Islet precursor cell (in vitro differentiated cells): ENCODE measurements at regions not wholly inside any gene's neighbourhood (a gene's known extent, or its start where the extent isn't known, plus 50 kb on each side); places are given as distances from the start of the nearest gene placed in this dataset.

Source experiments
- DNase-seq: peaks from one replicate; pipeline ENCODE4 v3.0.0-alpha.2; 2018

GRCh38 chr2:216808805-216809425, 50.9 kb downstream of the TNP1 start:
- DNase-seq = no peak

DNA sequence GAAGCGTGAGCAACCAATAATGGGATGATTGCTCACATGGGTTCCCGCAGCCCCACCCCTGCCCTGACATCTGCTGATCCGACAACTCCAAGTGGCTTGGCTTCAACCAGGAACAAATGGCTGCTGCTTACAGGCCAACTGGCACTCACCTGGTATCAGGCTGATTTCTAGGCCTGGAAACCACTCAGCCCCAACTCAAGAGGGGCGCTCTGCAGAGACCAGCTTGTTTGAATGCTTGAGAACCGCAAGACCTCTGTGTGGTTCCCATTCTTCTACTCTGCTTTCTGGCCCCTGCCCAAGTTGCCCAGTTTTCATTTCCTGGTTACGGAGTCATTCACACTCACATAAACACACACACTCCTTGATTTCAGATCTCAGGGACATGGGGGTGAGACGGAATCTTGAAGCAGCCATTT, 52.0 kb downstream of the TNP1 start:
- no peak for DNase-seq

DNA sequence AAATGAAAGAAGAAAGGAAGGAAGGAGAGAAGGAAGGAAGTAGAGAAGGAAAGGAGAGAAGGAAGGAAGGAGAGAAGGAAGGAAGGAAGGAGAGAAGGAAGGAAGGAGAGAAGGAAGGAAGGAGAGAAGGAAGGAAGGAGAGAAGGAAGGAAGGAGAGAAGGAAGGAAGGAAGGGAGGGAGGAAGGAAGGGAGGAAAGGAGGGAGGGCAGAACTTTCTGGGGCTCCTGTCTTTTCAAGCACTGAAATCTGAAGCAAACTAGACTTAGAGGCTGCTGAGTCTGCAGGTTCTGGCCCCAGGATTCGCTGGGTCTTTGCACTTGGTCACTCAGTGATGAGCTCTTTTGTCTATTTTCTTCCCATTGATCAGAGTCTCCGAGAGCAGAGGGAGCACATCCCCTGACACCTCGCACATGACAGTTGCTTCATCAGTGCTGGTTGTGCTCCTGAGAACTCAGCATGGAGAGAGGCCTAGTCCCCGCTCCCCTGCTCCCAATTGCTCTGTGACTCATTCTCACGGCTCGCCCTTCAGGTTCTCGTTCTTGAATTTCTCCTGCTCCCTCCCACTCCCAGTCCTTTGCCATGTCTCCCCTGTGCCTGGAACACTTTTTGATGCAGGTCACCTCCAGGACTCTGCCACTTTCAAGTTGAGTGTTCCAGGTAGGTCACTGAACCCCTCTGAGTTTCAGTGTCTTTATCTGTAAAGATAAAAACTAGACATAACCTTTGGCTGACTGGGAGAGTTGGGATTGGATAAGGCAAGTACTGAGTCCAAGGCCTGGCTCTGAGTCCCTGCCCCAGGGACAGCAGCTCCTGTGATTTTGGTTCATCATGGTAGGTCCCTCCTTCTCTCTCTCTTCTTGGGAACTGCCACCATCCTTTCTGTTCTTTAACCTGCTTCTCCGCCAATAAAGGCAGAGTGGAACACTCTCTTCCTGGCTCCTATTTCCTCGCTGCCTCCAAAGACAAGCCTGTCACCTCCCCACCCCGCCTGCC, 55.2 kb downstream of the TNP1 start:
- peak; percentile 78 for DNase-seq

GRCh38 chr2:216803791-216804190, 56.1 kb downstream of the TNP1 start:
- DNase-seq = no peak

DNA sequence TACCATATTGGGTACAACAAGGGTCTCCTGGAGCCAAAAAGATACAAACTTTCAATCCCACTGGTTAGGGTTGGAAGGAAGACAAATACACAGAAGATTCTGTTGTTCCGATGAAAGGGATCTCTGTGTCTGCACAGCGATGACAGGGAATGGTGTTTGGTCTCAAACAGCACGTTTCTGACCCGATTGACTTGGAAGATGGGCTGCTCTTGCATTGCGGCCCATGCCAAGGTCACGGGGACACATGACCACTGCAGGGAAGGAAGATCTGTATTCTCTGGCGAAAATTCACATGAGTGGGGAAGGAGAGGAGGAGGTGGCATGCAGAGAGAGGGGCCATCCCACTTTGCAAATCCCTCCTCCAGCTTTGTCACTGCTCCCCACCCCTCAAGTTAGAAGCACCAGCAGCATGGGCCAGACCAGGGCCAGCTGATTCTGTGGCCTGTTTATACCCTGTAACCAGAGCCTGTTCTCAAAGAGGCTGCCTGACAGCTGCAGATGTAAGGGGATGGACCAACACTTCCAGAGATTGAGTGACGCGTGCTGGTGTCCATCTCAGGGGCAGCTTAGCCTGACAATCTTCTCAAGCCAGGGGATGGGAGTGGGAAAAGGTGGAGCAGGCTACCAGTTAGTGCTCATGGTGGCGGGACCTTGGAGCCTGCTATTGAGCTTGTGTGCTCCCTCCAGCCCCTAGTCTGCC, 57.2 kb downstream of the TNP1 start:
- DNase-seq = no peak

- DNase-seq = no peak
Observed at GRCh38 chr2:216800836-216801235, 59.0 kb downstream of the TNP1 start.

DNA sequence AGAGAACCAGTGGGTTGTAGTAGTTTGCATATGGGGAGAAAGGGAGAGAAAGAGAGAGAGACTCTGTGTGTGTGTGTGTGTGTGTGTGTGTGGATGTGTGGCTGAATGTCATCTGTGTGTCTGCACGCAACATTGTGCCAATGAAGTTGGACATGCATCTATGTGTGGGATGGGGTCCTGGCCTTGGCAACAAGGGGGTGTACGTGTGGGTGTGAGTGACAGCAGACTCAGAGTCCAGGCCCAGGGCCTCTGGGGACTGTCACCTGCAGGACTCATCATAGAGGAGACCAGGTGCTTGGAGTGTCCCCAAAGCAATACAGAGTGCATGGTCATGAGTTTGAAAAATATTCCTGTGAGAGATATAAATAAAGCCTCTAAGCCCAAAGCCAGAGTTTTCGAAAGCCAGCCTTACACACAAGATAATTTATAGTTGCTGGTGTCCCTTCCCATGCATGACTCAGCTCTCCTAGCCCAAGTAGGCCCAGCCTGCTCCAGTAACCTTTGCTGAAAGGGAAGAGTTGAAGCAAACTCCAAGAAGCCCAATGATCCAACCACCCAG, 59.9 kb downstream of the TNP1 start:
- no peak for DNase-seq

DNA sequence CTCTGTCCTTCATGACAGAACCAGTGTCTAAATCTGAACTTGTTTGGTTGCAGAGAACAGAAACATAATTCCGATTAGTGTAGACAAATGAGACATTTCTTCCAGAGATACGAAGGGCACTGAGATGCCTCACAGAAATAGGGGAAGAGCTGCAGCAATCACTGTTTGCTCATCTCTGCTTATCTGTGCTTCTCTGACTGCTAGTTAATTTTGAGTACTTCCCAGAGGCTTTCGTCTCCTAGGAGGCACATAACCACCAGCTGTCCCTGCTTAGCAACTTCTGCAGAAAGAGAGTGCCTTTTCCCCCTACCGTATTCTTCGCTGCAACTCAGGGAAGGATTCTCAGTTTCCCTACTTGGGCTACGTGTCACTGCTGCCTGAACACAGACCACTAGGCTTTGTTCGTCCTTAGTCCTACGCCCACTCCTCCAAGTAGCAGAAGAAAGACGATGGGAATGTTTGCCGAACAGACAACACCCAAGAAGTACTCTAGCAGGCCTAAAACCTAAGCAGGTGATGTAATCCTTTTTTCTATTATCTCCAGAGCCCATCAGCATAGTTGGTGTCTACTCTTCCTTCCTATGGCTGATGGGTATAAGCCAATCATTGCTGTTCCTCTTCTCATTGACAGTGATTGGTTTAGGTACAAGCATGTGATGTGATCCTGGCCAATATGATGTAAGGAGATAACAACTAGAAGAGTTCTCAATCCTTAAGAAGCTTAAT, 63.6 kb downstream of the TNP1 start:
- no peak for DNase-seq

- DNase-seq = no peak
Observed at GRCh38 chr2:216793386-216793785, 66.5 kb downstream of the TNP1 start.

GRCh38 chr2:216792222-216793021, 67.4 kb downstream of the TNP1 start:
- DNase-seq = peak; percentile 95

- no peak for DNase-seq
Observed at GRCh38 chr2:216791303-216791702, 68.6 kb downstream of the TNP1 start.

- DNase-seq = no peak
Observed at GRCh38 chr2:216789081-216789480, 70.8 kb downstream of the TNP1 start.

- no peak for DNase-seq
Observed at GRCh38 chr2:216787851-216788540, 71.9 kb downstream of the TNP1 start.

DNA sequence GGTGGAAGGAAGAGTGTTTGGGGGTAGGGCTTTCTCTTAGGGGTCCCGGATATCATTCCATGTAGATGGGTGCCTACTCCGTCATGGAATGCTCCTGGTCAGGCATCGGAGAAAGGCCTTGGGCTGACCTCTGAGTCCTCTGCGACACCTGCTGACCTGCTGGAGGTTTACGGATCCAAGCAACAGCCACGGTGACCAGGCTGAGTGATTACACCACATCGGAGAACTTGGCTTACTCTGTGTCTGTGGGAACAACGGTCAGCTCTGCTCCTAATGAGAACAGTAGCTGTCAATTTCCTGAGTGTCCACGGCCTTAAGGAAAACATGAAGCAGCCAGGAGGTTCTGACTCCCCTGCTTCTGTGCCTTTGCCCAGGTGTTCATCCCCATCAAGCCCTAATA, 73.2 kb downstream of the TNP1 start:
- no peak for DNase-seq

DNA sequence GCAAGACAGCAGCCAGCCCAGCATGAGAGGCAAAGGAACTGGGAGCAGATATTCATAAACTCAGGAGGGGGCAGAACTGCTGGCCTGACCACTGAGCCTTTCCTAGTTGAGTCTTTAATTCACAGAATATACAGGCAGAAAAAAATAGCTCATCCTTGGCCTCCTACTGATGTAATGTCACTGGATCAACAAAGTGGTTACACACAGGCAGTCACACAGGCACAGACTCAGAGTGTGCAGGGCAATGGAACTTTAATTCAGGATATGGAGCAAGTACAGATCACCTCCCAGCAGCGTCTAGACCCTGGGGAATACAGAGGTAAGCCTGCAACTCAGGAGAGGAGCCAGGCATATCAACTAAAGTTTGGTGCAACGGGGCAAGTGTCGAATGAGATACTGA, 75.4 kb downstream of the TNP1 start:
- no peak for DNase-seq

DNA sequence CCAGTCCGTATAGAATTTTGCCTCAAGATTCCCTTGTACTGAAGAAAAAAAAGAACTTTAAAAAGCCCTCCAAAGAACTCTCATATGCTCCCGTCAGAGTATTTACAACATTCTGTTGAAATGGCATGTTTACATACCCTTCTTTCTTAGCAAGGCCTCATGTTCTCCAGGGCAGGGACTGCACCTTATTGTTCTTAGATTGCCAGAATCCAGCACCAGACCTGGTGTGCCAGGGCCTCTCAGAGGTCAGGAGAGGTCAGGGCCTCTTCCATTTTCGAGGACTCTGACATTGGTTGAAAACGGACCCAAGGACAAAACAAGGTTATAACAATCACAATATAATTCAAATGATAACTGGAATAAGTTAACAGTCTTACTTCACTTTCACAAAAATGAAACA, 78.2 kb downstream of the TNP1 start:
- no peak for DNase-seq

GRCh38 chr2:216780843-216781242, 79.0 kb downstream of the TNP1 start:
- no peak for DNase-seq

DNA sequence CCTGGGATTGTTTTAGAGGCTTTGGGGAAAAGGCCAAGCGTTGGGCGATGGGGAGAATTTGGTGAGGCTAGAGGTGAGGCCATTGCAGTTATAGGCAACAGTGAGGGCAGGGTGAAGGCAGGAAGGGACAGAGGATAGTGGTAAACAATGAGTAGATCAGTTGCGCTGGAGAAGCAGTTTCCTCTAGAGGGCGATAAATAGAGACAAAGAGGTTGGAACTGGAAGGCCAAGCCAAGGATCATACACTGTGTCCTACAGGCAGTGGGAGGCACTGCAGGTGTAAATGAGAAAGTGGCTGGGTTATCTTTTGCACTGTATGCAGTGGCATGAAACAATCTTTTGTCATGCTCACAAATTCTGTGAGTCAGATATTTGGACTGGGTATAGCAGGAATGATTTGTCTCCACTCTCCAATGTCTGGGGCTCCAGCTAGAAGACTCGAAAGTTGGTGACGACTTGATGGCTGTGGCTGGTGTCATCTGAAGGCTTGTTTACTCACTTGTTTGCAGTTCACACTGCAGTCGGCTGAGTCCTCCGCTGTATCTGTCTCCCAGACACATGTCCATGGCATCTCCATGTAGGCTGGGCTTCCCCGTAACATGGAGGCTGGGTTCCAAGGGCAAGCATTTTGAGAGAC, 82.1 kb downstream of the TNP1 start:
- peak; percentile 88 for DNase-seq

- no peak for DNase-seq
Observed at GRCh38 chr2:216776066-216776850, 80.9 kb upstream of the IGFBP5 start.

DNA sequence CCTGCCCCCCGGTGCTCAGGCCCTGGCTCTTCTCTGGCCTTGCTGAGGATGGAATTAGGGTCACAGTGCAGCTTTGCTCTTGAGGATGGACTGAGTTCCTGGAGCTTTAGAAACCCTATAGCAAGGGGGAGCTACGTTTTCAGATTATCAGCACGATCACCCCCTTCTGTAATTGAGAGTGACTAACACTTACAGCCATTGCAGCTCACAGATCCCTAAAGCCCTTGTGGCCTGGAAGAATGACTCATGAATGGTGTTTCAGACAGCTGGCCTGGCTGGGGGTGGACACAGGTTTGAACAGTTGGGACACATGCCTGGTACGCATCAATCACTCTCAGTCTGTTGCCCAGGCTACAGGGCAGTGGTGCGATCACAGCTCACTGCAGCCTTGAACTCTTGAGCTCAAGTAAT, 79.7 kb upstream of the IGFBP5 start:
- peak; percentile 99 for DNase-seq
